Endothelial cell of umbilical vein (primary cell): ENCODE measurements at regions not wholly inside any gene's neighbourhood (a gene's known extent, or its start where the extent isn't known, plus 50 kb on each side); places are given as distances from the start of the nearest gene placed in this dataset.

Experiments
- BruUV-seq: library from RNA; stranded (reverse); fragments of 400-500 nt; replicated peaks from 2 replicates; lab custom pipeline; 2021; lab: Mats Ljungman, UMichigan
- CTCF ChIA-PET: fragments of 300-600, 350-600 bp; sonication (Branson Sonifier 250); formaldehyde crosslinking; loops from one replicate; lab custom pipeline; 2021; ENCODE audit warnings: antibody characterized with exemption, inconsistent platforms; lab: Charles Lee
- POLR2A ChIA-PET: fragments of 300-600, 350-600 bp; sonication (Branson Sonifier 250); formaldehyde crosslinking; loops from one replicate; lab custom pipeline; 2021; ENCODE audit warnings: antibody characterized with exemption, inconsistent platforms; lab: Charles Lee
- DNase-seq: peaks from one replicate; pipeline ENCODE4 v3.0.0-alpha.2; 2011; ENCODE audit warnings: low read depth, low spot score
- FAIRE-seq: peaks from 2 replicates; lab custom pipeline; 2011; peaks lifted over from hg19 to GRCh38; lab: Jason Lieb, UNC
- H2AFZ ChIP-seq: 2 replicates; pipeline ENCODE4 v1.6.0; 2012; ENCODE audit warnings: low read depth, low read length, control low read depth, inconsistent platforms
- H3K27ac ChIP-seq: 2 replicates; pipeline ENCODE4 v1.5.1; 2011; ENCODE audit warnings: low read depth, mild to moderate bottlenecking, control low read depth, low read length, moderate library complexity; ENCODE audit not compliant: insufficient read depth
- H3K27me3 ChIP-seq, 2 experiments: 2 replicates each; pipeline versions ENCODE4 v1.6.0 to v1.6.1; 2011; ENCODE audit warnings: low read length in 2 of 2, mixed read lengths in 1 of 2; ENCODE audit not compliant: control insufficient read depth in 2 of 2, insufficient read depth in 2 of 2
- H3K36me3 ChIP-seq, 2 experiments: 2 replicates in 1 of 2; 3 replicates in 1 of 2; pipeline ENCODE4 v1.5.1; 2011; ENCODE audit warnings: low read length in 2 of 2, mild to moderate bottlenecking in 1 of 2, moderate library complexity in 1 of 2; ENCODE audit not compliant: control insufficient read depth in 2 of 2, insufficient read depth in 2 of 2; ENCODE audit errors: extremely low read depth in 1 of 2
- H3K4me1 ChIP-seq: 3 replicates; pipeline ENCODE4 v1.5.1; 2011; ENCODE audit warnings: mild to moderate bottlenecking, low read length; ENCODE audit not compliant: control insufficient read depth, insufficient read depth; ENCODE audit errors: extremely low read depth
- H3K4me2 ChIP-seq: 2 replicates; pipeline ENCODE4 v1.6.1; 2011; ENCODE audit warnings: low read length, control low read depth, mixed read lengths; ENCODE audit not compliant: insufficient read depth
- H3K4me3 ChIP-seq, 3 experiments: fragments of 200-600 bp in 1 of 3; sonication (generic), shearing (Covaris generic) in 1 of 3; replicated peaks in 1 of 3; 2 replicates each; pipeline ENCODE4 v1.5.1; 2011 to 2016; ENCODE audit warnings: control low read depth in 3 of 3, low read length in 3 of 3, mild to moderate bottlenecking in 2 of 3, inconsistent platforms in 1 of 3, low read depth in 1 of 3, moderate library complexity in 1 of 3; ENCODE audit not compliant: insufficient read depth in 1 of 3
- H3K79me2 ChIP-seq: 2 replicates; pipeline ENCODE4 v1.6.0; 2012; ENCODE audit warnings: low read length, inconsistent platforms; ENCODE audit not compliant: control insufficient read depth, insufficient read depth
- H3K9ac ChIP-seq: replicated peaks from 2 replicates; pipeline ENCODE3; 2011; ENCODE audit warnings: low read length, control low read depth; ENCODE audit not compliant: insufficient read depth; ENCODE audit errors: extremely low read depth
- H3K9me1 ChIP-seq: replicated peaks from 3 replicates; pipeline ENCODE4 v1.6.0; 2011; ENCODE audit warnings: mild to moderate bottlenecking, low read length; ENCODE audit not compliant: control insufficient read depth, insufficient read depth; ENCODE audit errors: extremely low read depth
- H3K9me3 ChIP-seq: replicated peaks from 2 replicates; pipeline ENCODE4 v1.5.1; 2012; ENCODE audit warnings: low read length, inconsistent platforms; ENCODE audit not compliant: control insufficient read depth, insufficient read depth
- H4K20me1 ChIP-seq: replicated peaks from 2 replicates; pipeline ENCODE3; 2011; ENCODE audit warnings: mild to moderate bottlenecking, low read length; ENCODE audit not compliant: control insufficient read depth, insufficient read depth; ENCODE audit errors: extremely low read depth
- CTCF ChIP-seq, 2 donors: IDR thresholded peaks; 1 replicate in 1 of 2; 2 replicates in 1 of 2; pipeline ENCODE4 v1.5.1; 2011; ENCODE audit warnings: low read length in 2 of 2, mild to moderate bottlenecking in 2 of 2, moderate library complexity in 2 of 2, control low read depth in 1 of 2, inconsistent platforms in 1 of 2, low read depth in 1 of 2; ENCODE audit not compliant: insufficient read depth in 1 of 2; ENCODE audit errors: extremely low read depth in 1 of 2
- EZH2 ChIP-seq: IDR thresholded peaks from 2 replicates; pipeline ENCODE4 v1.6.1; 2012; ENCODE audit warnings: borderline replicate concordance, low read depth, mild to moderate bottlenecking, moderate library complexity, low read length, inconsistent platforms; ENCODE audit not compliant: severe bottlenecking
- FOS ChIP-seq: IDR thresholded peaks from 2 replicates; pipeline ENCODE4 v1.6.1; 2011; ENCODE audit warnings: mild to moderate bottlenecking, low read length, moderate library complexity, borderline replicate concordance; ENCODE audit not compliant: insufficient read depth
- GATA2 ChIP-seq: IDR thresholded peaks from 2 replicates; pipeline ENCODE4 v1.7.0; 2011; ENCODE audit warnings: low read depth, mild to moderate bottlenecking, moderate library complexity, mixed read lengths, low read length; ENCODE audit not compliant: insufficient read length, insufficient read depth
- JUN ChIP-seq: IDR thresholded peaks from 2 replicates; pipeline ENCODE4 v1.6.1; 2011; ENCODE audit warnings: borderline replicate concordance, low read depth; ENCODE audit not compliant: insufficient read length, insufficient read depth
- MAX ChIP-seq: IDR thresholded peaks from 2 replicates; pipeline ENCODE4 v1.6.1; 2011; ENCODE audit not compliant: insufficient read depth, insufficient read length
- MYC ChIP-seq: IDR thresholded peaks from one replicate; pipeline ENCODE4 v1.6.1; 2011; ENCODE audit warnings: mild to moderate bottlenecking, low read depth, low read length
- POLR2A ChIP-seq: IDR thresholded peaks from 2 replicates; pipeline ENCODE4 v1.6.1; 2012; ENCODE audit warnings: low read depth, mild to moderate bottlenecking, control low read depth, low read length
- POLR2AphosphoS5 ChIP-seq: IDR thresholded peaks from 2 replicates; pipeline ENCODE4 v1.6.1; 2012; ENCODE audit warnings: low read depth, mild to moderate bottlenecking, control low read depth, low read length, moderate library complexity; ENCODE audit not compliant: insufficient read depth
- dilution Hi-C: fragments of 300-500 bp; cut with MboI; formaldehyde crosslinking; loops from one replicate; pipeline ENCODE4 v1.15.0; 2019; ENCODE audit warnings: low sequenced_read_pairs; ENCODE audit not compliant: extremely low pct_ligation_motif_present
- intact Hi-C: fragments of 100-400 bp; cut with micrococcal nuclease; formaldehyde crosslinking; loops from one replicate; pipeline ENCODE4 v1.10.0; 2022

- H3K4me2 ChIP-seq, result no peak overlapping the region
- H4K20me1 ChIP-seq, result no peaks in the 10 kb centered on the region
- ChIA-PET CTCF (no interaction called here), POLR2A (no interaction called here)
- intact Hi-C loops, result no loop called here
- H3K9ac ChIP-seq, result no peak overlapping the region
- H3K9me3 ChIP-seq, result no peaks in the 10 kb centered on the region
- H3K4me3 ChIP-seq, result no peak overlapping the region
- no peaks in the 10 kb centered on the region for H3K4me1 ChIP-seq
- no peak for TF ChIP-seq JUN
- no peak for TF ChIP-seq POLR2A
- TF ChIP-seq GATA2, result no peak
- no peak for TF ChIP-seq POLR2AphosphoS5
- TF ChIP-seq MYC, result no peak
- no peak for TF ChIP-seq MAX
- no peak for TF ChIP-seq EZH2
- TF ChIP-seq FOS, result no peak
- no peak for TF ChIP-seq CTCF (IDR thresholded peaks at IDR 0.05; ENCODE audit: extremely low read depth in 1 of 2, insufficient read depth in 1 of 2, low read depth in 1 of 2, low read length in 2 of 2)
- no peaks in the 10 kb centered on the region for H3K27me3 ChIP-seq
- no peak overlapping the region for H3K27ac ChIP-seq
- dilution Hi-C loops, result no loop called here
- no peaks in the 10 kb centered on the region for H3K79me2 ChIP-seq
- BruUV-seq, result no TSS peak
- no peaks in the 10 kb centered on the region for H3K9me1 ChIP-seq
- DNase-seq (no peak), FAIRE-seq (no peak)
- no peak overlapping the region for H2AFZ ChIP-seq
- H3K36me3 ChIP-seq, result no peaks in the 10 kb centered on the region
These were observed 89.7 kb upstream of the BCL9 start for GRCh38 chr1:147451628-147452027.
